ENCODE measurements at regions not wholly inside any gene's neighbourhood (a gene's known extent, or its start where the extent isn't known, plus 50 kb on each side); places are given as distances from the start of the nearest gene placed in this dataset.
"Not testable (repeated sequence)": the region's sequence is repeated elsewhere in the genome, so short reads cannot be mapped to it uniquely, and the experiment has no call there.

DNA sequence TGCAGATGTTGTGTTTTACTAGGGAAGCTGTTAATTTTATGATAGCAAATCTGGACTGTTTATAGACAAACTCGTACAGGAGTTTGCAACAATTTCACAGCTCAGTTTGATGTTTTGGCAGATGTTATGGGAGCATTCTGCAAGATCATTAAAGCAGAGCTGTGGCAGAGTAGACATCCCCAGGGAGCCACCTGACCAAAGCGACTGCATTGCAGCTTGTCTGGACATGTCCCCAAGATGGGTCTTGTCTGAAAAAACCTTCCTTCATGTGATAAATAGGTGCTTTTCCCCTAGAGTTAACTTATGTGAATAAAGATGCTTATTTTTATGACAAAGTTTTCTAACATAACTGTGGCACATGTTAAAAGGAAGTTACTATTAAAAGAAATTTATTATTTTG is 91.2 kb upstream of the GPR141 start:
- Histone ChIP-seq H3K27me3 (no peaks in the 10 kb centered on the region), H3K4me3 (no peak overlapping the region), H3K4me1 (no peaks in the 10 kb centered on the region), H3K27ac (no peak overlapping the region), H3K36me3 (no peaks in the 10 kb centered on the region), H3K9me3 (peaks cover 0 to 4% (median 0%) of the 10 kb centered on the region in 4 donors)
- TF ChIP-seq POLR2AphosphoS5 (IDR thresholded peaks at IDR 0.05), result no peak
- TF ChIP-seq POLR2A (IDR thresholded peaks at IDR 0.05), result no peak
- no peak for TF ChIP-seq EP300 (IDR thresholded peaks at IDR 0.05)
- TF ChIP-seq, protein P1, sequence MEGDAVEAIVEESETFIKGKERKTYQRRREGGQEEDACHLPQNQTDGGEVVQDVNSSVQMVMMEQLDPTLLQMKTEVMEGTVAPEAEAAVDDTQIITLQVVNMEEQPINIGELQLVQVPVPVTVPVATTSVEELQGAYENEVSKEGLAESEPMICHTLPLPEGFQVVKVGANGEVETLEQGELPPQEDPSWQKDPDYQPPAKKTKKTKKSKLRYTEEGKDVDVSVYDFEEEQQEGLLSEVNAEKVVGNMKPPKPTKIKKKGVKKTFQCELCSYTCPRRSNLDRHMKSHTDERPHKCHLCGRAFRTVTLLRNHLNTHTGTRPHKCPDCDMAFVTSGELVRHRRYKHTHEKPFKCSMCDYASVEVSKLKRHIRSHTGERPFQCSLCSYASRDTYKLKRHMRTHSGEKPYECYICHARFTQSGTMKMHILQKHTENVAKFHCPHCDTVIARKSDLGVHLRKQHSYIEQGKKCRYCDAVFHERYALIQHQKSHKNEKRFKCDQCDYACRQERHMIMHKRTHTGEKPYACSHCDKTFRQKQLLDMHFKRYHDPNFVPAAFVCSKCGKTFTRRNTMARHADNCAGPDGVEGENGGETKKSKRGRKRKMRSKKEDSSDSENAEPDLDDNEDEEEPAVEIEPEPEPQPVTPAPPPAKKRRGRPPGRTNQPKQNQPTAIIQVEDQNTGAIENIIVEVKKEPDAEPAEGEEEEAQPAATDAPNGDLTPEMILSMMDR (IDR thresholded peaks at IDR 0.05), result no peak
- intact Hi-C loops (cut with DNase I), result no loop called here
- 53 to 65% methylated on average over 2 of the region's 2 CpGs for WGBS, 2 donors
- DNase-seq, result no peak

DNA sequence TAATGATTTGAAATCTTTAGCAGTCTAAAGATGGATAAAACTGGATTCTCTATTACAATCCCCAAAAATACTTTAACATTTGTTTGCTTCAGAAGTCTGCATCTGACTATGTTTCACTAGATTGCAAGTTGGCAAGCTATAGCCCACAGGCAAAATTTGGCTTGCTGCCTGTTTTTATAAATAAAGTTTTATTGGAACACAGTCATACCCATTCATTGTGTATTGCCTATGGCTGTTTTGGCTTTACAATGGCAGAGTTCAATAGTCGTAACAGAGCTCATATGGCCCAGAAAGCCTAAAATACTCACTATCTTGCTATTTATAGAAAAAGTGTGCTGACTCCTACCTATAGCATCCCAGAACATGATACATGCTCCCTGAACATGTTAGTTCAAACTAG is 89.0 kb upstream of the GPR141 start:
- H3K36me3 ChIP-seq, result no peaks in the 10 kb centered on the region
- no peaks in the 10 kb centered on the region for H3K4me1 ChIP-seq
- TF ChIP-seq, protein P1 (IDR thresholded peaks at IDR 0.05), result no peak
- TF ChIP-seq POLR2AphosphoS5 (IDR thresholded peaks at IDR 0.05) (no peak), POLR2A (IDR thresholded peaks at IDR 0.05) (no peak), EP300 (IDR thresholded peaks at IDR 0.05) (no peak)
- H3K27me3 ChIP-seq, result no peaks in the 10 kb centered on the region
- H3K4me3 ChIP-seq, result no peak overlapping the region
- H3K9me3 ChIP-seq, result peaks cover 0 to 4% (median 0%) of the 10 kb centered on the region in 4 donors
- 81 to 86% methylated on average over 1 of the region's 1 CpG for WGBS, 2 donors
- intact Hi-C loops (cut with DNase I), result no loop called here
- no peak overlapping the region for H3K27ac ChIP-seq
- no peak for DNase-seq

DNA sequence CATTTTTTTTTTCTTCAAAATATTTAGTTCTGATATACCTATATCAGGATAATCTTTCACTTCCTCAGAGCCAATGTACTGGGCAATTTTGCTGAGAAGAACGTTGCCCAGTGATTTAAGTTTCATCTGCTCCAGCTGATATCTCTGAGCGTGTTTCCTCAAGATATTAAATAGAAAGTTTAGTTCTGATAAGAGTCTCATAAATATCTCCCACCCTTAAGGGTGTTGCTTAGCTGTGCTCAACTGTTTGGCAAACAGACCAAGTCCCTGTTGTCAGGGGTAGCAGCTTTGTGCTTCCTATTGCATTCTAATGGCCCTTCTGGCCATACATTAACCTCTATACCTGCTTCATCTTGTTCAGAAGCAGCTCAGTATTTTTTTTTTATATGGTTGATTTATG is 84.7 kb upstream of the GPR141 start:
- Histone ChIP-seq H3K27ac (no peak overlapping the region), H3K36me3 (no peaks in the 10 kb centered on the region), H3K4me3 (no peak overlapping the region), H3K4me1 (no peaks in the 10 kb centered on the region), H3K27me3 (no peaks in the 10 kb centered on the region), H3K9me3 (peaks cover 0 to 4% (median 0%) of the 10 kb centered on the region in 4 donors)
- intact Hi-C loops (cut with DNase I), result no loop called here
- no peak for DNase-seq
- WGBS, 2 donors, result 22 to 25% methylated on average over 2 of the region's 2 CpGs
- TF ChIP-seq, protein P1 (IDR thresholded peaks at IDR 0.05), result no peak
- TF ChIP-seq POLR2A (IDR thresholded peaks at IDR 0.05), result no peak
- no peak for TF ChIP-seq POLR2AphosphoS5 (IDR thresholded peaks at IDR 0.05)
- TF ChIP-seq EP300 (IDR thresholded peaks at IDR 0.05), result no peak

DNA sequence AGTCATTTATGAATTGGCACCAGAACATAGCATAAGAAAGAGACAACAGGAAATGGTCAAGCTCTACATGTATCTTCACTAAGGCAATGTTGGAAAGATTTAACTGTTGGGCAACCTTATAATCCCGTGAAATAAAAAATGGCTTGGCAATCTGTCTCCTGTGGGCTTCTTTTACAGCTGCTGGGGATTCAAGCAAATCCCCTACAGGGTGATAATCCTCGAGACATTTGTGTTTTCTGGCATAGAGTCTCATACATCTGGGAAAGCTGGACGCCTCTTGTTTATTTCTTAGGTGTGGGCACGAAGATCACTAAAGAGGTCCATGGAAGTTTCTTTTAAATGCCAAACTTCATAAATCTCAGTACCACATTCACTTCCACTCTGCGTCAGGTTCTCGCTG is 82.2 kb upstream of the GPR141 start:
- no peaks in the 10 kb centered on the region for H3K36me3 ChIP-seq
- peaks cover 0 to under 1% (median 0%) of the 10 kb centered on the region in 4 donors for H3K9me3 ChIP-seq
- no peak for DNase-seq
- H3K27ac ChIP-seq, result no peak overlapping the region
- H3K27me3 ChIP-seq, result no peaks in the 10 kb centered on the region
- no peaks in the 10 kb centered on the region for H3K4me1 ChIP-seq
- no peak overlapping the region for H3K4me3 ChIP-seq
- intact Hi-C loops (cut with DNase I), result no loop called here
- TF ChIP-seq, protein P1 (IDR thresholded peaks at IDR 0.05), result no peak
- TF ChIP-seq POLR2AphosphoS5 (IDR thresholded peaks at IDR 0.05), result no peak
- no peak for TF ChIP-seq POLR2A (IDR thresholded peaks at IDR 0.05)
- no peak for TF ChIP-seq EP300 (IDR thresholded peaks at IDR 0.05)
- WGBS, 2 donors, result 75 to 85% methylated on average over 6 of the region's 6 CpGs

DNA sequence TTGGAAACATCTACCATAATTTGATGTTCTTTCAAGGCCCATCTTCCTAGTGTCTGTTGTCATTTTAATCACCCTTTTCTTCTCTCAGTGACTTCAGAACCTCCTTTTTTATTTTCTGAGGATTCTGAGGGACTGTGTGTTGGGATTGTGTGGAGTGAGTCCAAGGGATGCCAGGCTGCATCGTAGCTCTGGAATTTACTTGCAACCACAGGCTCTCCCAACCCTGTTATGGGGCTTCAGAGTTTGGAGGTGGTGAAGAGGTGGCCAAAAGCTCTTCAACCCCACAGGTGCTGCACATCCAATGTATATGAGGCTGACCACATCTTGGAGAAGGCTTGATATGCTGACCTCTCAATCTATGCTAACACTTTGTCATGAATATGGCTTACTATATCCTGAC is 79.5 kb upstream of the GPR141 start:
- intact Hi-C loops (cut with DNase I), result no loop called here

DNA sequence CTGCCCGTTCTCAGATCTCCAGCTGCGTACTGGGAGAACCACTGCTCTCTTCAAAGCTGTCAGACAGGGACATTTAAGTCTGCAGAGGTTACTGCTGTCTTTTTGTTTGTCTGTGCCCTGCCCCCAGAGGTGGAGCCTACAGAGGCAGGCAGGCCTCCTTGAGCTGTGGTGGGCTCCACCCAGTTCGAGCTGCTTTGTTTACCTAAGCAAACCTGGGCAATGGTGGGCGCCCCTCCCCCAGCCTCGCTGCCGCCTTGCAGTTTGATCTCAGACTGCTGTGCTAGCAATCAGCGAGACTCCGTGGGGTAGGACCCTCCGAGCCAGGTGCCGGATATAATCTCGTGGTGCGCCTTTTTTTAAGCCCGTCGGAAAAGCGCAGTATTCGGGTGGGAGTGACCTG is 66.2 kb upstream of the GPR141 start:
- intact Hi-C loops (cut with DNase I); H3K27ac ChIP-seq; H3K27me3 ChIP-seq; H3K4me1 ChIP-seq; H3K36me3 ChIP-seq; H3K9me3 ChIP-seq; DNase-seq; H3K4me3 ChIP-seq: not testable (repeated sequence)
- WGBS, 2 donors, result 73 to 86% methylated on average over 15 of the region's 16 CpGs

More for the DNA sequence above, 79.5 kb upstream of the GPR141 start:
- WGBS, 2 donors, result 68 to 83% methylated on average over 1 of the region's 1 CpG
- Histone ChIP-seq H3K36me3 (no peaks in the 10 kb centered on the region), H3K4me1 (no peaks in the 10 kb centered on the region), H3K9me3 (no peaks in the 10 kb centered on the region), H3K27me3 (no peaks in the 10 kb centered on the region), H3K4me3 (no peak overlapping the region), H3K27ac (no peak overlapping the region)
- no peak for DNase-seq
- TF ChIP-seq POLR2AphosphoS5 (IDR thresholded peaks at IDR 0.05) (no peak), POLR2A (IDR thresholded peaks at IDR 0.05) (no peak), EP300 (IDR thresholded peaks at IDR 0.05) (no peak)
- TF ChIP-seq, protein P1 (IDR thresholded peaks at IDR 0.05), result no peak

Measured in sigmoid colon (tissue), 6 donors.